ENCODE measurements at regions not wholly inside any gene's neighbourhood (a gene's known extent, or its start where the extent isn't known, plus 50 kb on each side); places are given as distances from the start of the nearest gene placed in this dataset.

DNA sequence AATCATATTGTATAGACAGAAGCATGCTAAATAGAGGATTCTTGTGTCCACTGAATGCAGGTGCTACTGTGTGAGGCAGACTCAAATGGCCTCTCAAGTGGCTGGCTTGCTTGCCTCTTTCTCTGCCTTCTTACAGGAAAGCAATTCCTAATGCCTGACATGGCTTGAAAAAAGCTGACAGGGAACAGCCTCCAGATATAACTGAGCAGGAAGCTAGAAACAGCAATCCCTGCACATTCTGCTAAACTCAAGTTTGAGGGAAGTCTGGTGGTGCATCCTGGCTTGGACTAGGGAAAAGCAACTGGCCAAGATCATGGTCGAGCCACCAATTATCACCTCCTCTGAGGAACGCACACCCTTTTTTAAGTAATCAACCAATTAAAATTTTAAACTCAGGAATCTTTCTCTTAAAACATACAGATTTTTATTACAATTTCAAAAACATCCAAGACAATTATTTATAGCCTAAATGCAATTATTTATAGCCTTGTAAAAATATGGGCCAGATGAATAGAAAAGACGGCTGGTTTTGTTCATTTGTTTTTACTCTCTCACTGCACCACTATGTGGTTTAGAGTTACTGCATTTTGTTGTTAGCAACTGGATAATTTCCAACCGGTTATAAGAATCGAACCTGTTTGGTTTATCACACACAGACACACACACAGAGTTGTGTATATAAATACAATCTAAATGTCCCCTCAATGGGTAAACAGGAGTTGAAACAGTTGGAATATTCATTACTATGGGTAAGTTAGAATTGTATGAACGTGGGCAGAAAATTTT lies 290.9 kb upstream of the ANKRD55 start:
- TF ChIP-seq CTCF (IDR thresholded peaks at IDR 0.05), result no peak
- no peak for TF ChIP-seq ZFX (IDR thresholded peaks at IDR 0.05; ENCODE audit: borderline replicate concordance)
- no peak overlapping the region for H3K27ac ChIP-seq

- TF ChIP-seq CTCF (IDR thresholded peaks at IDR 0.05) (no peak), ZFX (IDR thresholded peaks at IDR 0.05; ENCODE audit: borderline replicate concordance) (no peak)
Measured at GRCh38 chr5:56522960-56523359, 289.8 kb upstream of the ANKRD55 start.

DNA sequence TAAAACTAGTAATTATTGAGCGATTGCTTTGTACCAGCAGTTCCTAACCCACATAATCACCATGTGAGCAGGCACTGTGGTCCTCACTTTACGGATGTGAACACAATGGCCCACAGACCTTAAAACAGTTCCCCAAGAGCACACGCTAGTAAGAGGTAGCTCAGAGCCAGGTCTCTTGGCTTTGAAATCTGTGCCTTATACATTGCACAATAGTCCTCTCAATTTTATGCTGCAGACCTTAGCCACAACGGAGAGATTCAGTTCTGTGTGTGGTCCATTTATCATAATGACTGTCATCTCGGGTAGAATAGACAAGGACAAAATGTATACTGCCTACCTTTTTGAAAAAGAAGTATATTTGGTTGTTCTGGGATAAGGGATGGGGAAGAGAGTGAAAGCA lies 289.0 kb upstream of the ANKRD55 start:
- TF ChIP-seq CTCF (IDR thresholded peaks at IDR 0.05) (no peak), ZFX (IDR thresholded peaks at IDR 0.05; ENCODE audit: borderline replicate concordance) (no peak)
- H3K27ac ChIP-seq, result no peak overlapping the region

More at GRCh38 chr5:56522960-56523359, 289.8 kb upstream of the ANKRD55 start:
- no peak overlapping the region for H3K27ac ChIP-seq

DNA sequence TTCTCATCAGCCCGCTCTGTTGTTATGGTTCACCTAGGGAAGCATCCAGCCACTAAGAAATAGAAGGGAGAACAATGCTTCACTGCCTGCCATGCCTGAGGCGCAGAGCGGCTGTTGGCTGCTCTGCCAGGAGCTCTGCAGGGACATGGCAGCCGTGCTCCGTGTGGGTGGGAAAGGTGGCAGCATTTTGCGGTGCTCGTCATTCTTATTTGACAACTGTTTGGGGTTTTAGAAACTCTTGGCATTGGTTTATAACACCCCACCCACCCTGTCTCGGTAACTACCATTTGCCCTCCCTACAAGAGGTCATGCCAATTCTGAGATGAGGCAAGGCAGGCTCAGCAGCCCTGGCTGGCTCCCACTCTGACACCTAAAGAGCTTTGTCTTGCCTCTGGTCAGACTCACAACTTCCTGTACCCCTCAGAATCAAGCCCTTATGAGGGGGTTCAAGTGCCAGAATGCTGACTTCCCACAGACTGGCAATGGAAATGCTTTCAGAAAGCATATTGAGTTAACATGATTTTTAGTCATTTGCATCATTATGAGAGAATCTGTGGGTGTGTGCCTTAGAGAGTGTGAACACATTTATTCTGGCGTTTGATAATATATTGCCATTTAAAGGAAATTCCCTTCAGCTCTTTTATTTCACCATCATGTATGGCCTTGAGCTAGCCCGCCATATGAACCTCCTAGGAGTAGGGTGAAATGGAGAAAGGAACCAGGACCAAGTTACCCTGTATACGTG lies 288.0 kb upstream of the ANKRD55 start:
- no peak overlapping the region for H3K27ac ChIP-seq
- TF ChIP-seq ZFX (IDR thresholded peaks at IDR 0.05; ENCODE audit: borderline replicate concordance) (no peak), CTCF (IDR thresholded peaks at IDR 0.05) (no peak)

DNA sequence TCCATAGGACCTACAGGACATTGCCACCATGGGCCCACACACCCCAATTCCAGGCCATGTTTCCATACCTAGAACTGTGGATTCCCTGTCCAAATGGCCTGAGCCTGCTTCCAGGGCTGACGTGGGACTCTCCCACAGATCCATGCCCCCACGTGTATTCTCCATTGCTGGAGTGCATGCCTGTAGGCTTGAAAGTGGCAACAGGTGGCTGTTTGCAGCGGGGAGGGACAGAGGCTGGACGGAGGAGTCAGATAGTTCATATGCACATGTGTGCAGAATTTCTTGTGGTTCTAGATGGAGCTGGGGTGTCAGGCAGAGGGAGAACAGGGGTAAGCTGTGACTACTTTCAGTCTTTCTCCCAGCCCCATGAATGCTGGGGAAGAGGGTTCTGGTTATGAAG lies 285.7 kb upstream of the ANKRD55 start:
- H3K27ac ChIP-seq, result no peak overlapping the region
- TF ChIP-seq ZFX (IDR thresholded peaks at IDR 0.05; ENCODE audit: borderline replicate concordance), result no peak
- no peak for TF ChIP-seq CTCF (IDR thresholded peaks at IDR 0.05)

GRCh38 chr5:56517011-56517416 lies 283.9 kb upstream of the ANKRD55 start:
- no peak for TF ChIP-seq CTCF (IDR thresholded peaks at IDR 0.05)
- no peak for TF ChIP-seq ZFX (IDR thresholded peaks at IDR 0.05; ENCODE audit: borderline replicate concordance)
- no peak overlapping the region for H3K27ac ChIP-seq

- TF ChIP-seq CTCF (IDR thresholded peaks at IDR 0.05), result no peak
- no peak for TF ChIP-seq ZFX (IDR thresholded peaks at IDR 0.05; ENCODE audit: borderline replicate concordance)
- no peak overlapping the region for H3K27ac ChIP-seq
Measured at GRCh38 chr5:56516441-56516840, 283.3 kb upstream of the ANKRD55 start.
